ENCODE measurements at regions not wholly inside any gene's neighbourhood (a gene's known extent, or its start where the extent isn't known, plus 50 kb on each side); places are given as distances from the start of the nearest gene placed in this dataset.
"Not testable (repeated sequence)": the region's sequence is repeated elsewhere in the genome, so short reads cannot be mapped to it uniquely, and the experiment has no call there.

DNA sequence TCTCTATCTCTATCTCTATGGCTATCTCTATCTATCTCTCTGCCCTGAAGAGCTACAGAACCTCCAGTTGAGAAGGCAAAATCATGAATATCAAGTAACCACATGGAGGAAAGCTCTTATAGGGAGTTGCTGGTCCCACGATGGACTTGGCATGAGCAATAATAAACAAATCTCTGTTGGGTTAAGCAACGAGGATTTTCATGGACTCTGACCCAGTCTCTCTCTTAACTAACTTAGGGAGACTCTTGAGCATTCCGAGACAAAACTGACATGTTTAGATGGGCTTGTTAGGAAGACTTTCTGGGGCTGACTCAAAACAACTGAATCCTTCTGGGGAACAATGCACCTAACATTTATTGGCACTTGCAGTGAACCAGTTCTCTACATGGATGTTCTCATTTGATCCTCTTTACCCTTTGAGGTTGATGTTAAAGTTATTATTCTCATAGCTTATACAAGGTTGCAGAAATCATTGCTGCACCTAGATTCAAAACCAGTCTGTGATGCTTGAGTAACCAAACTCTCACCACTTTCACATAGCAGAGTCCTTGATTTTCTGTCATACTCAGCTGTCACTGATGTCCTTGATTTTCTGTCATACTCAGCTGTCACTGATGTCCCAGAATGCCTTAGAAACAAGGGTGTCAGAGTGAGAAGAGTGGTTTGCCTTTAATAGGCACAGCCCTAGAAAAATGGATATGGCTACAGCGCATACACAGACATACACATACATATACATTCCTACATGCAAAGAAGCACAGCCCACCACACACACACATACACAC is 354.6 kb upstream of the MAF start:
- H3K4me3 ChIP-seq (ENCODE audit: low read depth, low read length): no peak overlapping the region

DNA sequence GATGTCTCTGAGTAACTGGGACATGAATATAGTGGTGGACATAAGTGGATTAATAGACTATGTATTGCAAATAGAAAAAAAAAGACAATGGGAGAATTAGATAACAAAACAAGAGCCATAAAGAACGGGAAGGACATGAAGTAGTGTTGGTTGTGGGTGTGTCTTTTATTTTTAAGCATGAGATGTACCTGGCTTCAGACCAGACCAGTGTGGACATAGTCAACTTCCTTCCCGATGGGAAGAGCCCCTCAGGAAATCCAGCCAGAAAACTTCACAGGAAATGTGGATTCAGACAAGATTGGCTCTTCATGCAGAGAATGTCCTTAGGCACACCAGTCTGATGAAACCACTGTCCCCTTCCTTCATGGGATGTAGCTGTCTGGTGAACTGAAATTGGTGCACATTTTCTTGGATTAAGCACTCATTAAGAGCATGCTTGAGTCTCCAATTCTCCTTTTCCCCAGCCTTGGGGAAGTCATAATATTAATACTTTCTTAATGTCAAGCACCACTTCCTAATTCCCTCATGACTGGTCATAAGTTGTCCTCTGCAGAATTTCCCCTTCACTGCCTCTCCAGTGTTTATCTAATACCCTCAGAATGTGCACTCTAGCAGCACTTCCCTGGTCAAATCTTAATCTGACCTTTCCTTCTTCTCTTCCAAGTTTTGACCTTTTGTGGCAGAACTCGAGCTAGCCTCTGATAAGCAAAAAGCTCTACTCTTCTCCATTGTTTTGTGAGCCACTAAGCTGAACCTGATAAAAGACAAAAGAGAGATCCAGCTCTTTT is 350.6 kb upstream of the MAF start:
- H3K4me3 ChIP-seq (ENCODE audit: low read depth, low read length): no peak overlapping the region

DNA sequence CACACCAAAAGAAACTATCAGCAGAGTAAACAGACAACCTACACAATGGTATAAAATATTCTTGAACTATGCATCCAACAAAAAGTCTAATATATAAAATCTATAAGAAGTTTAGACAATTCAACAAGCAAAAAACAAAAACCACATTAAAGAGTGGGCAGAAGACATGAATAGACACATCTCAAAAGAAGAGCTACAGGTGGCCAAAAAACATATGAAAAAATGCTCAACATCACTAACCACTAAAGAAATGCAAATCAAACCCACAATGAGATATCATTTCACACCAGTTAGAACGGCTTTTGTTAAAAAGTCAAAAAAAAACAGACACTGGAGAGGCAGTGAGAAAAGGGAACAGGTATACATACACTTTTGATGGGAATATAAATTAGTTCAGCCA is 348.9 kb upstream of the MAF start:
- no peak overlapping the region for H3K4me3 ChIP-seq (ENCODE audit: low read depth, low read length)

DNA sequence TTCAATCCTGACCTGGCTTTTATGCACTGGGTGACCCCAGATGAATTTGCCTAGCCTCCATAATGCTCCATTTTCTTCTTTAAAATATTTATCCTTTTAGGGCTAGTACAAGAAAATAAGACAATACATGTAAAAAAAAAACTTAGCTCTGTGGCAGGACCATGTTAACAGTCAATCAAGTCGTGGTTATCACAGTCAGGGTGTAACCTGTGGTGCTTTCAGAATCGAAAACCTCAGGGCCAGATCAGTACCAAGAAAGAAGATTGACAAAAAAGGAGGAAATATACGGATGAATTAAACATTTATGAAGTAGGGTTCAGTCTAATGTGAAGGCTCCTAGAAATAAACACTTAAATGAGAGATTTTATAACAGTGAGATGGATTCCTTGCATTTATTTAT is 347.2 kb upstream of the MAF start:
- no peak overlapping the region for H3K4me3 ChIP-seq (ENCODE audit: low read depth, low read length)

DNA sequence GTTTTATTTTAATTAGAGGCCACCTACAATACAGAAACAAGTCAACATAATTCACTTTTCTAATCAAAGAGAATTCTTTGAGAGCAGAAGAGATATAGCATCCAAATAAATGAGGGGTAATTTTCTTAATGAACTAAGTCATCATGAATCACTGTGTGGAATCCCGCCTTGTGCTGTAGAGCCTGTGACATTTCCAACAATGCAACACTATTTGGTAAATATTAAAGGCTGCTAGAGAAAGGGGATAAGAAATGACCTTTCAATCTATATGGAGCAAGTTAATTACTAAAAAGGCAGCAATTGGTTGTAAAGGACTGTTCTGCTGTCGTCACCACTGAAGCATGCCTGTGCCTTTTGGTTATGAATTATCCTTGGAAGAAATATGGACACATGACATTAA is 345.7 kb upstream of the MAF start:
- H3K4me3 ChIP-seq (ENCODE audit: low read depth, low read length): no peak overlapping the region

DNA sequence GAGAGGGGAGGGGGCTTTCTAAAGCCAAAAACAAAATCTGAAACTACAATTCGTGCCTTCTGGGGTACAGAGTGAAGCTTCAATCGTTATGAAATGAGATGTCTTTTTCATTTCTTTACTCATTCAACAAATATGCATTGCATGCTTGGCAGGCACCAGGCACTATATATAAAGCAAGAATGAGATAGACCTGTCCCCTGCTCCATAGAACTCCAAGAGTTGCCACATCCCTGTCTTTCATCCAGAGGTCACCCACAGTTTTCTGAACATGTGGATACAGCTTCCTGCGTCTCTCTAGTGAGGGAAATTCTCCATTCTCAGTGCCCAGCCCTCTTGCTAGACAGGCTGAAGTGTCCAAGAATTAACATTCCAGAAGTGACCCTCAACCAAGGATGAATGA is 343.2 kb upstream of the MAF start:
- no peak overlapping the region for H3K4me3 ChIP-seq (ENCODE audit: low read depth, low read length)

DNA sequence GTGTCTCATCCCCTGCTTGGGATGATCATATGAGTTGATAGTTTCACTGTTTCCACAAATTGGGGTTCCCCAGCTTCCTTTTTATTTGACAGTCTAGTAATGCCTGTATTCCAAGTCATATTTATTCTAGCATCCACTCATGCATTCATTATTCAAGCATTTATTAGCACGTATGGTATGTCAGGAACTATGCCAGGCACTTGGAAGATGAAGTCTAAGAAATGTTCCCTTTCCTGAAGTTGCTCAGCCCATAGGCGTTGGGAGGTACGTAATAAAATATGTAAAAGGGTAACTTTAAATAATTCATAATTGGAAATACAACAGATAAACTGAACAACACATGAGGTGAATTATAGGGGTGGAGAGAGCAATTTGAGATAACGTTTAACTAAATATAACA is 338.0 kb upstream of the MAF start:
- H3K4me3 ChIP-seq (ENCODE audit: low read depth, low read length): no peak overlapping the region

DNA sequence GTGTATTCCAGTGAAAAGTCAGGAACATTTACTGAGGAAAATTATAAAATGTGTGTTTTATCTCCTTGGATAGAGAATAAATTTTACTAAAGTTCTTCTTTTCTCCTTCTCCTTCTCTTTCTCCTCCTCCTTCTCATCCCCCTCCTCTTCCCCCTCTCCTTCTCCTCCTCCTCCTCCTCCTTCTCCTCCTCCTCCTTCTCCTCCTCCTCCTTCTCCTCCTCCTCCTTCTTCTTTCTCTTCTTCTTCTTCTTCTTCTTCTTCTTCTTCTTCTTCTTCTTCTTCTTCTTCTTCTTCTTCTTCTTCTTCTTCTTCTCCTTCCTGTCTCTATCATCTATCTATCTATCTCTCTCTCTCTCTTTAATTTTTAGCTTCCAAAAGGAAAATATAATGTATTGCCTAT is 337.1 kb upstream of the MAF start:
- not testable (repeated sequence) for H3K4me3 ChIP-seq (ENCODE audit: low read depth, low read length)

DNA sequence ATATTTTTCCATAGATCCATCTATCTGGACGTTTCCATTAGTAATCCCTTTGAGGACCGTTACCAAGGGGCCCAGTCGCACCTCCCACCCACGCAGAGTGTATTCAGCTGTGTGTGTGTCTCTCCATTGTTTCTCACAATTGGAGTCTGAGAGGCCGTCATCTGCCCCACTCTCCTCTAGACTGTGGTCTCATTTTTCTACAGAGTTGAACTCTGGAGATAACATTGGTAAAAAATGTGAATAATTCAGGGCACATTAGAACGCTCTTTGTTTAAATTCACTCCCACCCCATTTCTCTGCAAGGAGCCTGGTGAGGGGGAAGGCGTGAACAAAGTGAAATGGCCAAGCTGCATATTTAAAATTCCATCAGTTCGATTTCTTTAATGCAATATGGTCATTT is 333.1 kb upstream of the MAF start:
- H3K4me3 ChIP-seq (ENCODE audit: low read depth, low read length): no peak overlapping the region

DNA sequence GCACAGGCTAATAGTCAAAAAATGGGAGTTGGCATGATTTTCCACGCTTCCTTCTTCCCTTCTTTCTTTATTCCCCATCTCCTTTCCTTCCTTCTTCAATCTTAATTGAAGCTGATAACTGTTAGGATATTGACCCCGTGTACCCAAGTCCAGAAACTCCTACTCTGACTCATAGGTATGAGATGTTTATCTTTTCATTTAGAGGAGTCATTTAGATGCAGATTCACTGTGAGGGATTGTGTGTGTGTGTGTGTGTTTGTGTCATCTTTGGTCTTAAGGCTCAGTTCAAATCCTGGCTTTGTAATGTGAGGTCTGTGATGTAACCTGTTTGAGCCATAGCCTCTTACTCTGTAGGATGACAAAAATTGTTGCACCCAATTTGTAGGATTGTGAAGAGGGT is 332.0 kb upstream of the MAF start:
- H3K4me3 ChIP-seq (ENCODE audit: low read depth, low read length): no peak overlapping the region

DNA sequence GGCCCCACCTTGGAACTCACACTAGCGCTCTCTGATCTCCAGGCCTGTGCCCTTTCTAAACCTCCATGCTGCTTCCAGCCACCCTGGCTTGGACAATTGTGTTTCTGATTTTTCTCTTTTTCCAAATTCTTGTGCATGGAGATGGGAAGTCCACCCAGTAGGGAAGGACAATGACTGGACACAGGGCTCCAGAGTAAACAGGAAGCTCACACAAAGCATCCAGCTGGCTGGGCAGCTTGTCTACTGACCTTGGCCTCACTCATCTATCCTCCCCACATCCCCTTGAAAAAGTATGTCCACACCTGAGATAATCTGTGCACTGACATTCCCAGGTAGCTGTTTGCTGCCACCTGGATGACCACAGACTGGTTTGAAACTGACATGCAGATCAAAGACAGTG is 331.2 kb upstream of the MAF start:
- no peak overlapping the region for H3K4me3 ChIP-seq (ENCODE audit: low read depth, low read length)

DNA sequence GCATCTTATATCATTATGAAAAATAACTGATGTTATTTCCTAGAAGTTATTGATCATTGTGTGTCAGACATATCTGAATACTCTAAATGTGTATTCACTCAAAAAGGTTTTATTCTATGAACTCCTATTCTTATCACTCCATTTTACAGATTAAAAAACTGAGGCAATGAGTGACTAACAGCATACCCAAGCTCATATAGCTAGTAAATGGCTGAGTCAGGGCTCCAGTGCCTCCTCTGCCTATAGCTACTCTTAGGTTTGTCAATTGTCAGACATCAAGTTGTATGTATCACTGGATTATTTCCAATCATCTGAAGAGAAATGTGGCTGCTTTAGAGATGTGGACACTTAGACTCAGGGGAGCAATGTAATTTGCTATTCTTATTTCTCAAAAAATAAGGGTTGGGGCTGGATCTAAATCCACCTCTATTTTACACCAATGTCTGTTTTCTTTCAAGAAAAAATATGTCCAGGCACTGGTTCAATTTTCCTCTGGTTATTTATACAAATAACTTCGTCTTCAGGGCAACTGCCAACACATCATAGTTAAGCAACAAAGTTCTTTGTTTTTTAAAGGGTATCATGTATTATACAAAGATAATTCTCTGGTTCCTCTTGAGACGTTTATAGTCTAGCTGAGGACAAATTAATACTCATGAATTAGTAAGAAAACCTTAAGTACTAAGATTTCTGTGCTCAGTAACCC is 328.9 kb upstream of the MAF start:
- no peak overlapping the region for H3K4me3 ChIP-seq (ENCODE audit: low read depth, low read length)

DNA sequence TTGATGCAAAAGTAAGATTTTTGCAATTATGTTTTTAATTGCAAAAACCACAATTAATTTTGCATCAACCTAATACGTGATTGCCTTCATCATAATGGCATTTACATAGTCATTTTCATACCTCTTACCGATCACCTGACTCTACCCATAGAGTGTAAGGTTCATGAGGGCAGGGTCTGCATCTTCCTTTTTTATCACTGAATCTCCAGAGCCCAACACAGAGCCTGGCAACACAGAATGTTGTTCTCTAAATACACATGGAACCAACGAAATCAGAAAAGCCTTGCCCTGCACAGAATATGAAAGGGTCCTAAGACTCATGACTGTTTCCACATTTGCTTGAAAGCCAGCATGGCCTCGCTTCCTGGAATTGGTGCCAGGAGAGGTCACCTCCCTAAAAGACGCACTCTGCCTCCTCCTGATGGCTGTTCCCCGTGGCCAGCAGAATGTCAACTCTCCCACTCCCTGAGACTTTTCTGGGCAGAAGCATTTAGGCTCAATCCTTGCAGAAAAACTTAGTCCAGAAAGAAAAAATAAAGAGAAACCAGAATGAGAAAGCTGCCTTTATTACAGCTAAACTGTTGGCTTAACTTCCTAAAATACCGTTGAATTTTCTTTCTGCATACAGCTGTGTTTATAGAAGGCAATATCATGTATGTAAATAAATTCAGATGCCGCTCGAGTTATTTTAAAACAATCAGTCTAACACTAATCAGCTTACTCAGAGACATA is 327.8 kb upstream of the MAF start:
- no peak overlapping the region for H3K4me3 ChIP-seq (ENCODE audit: low read depth, low read length)

DNA sequence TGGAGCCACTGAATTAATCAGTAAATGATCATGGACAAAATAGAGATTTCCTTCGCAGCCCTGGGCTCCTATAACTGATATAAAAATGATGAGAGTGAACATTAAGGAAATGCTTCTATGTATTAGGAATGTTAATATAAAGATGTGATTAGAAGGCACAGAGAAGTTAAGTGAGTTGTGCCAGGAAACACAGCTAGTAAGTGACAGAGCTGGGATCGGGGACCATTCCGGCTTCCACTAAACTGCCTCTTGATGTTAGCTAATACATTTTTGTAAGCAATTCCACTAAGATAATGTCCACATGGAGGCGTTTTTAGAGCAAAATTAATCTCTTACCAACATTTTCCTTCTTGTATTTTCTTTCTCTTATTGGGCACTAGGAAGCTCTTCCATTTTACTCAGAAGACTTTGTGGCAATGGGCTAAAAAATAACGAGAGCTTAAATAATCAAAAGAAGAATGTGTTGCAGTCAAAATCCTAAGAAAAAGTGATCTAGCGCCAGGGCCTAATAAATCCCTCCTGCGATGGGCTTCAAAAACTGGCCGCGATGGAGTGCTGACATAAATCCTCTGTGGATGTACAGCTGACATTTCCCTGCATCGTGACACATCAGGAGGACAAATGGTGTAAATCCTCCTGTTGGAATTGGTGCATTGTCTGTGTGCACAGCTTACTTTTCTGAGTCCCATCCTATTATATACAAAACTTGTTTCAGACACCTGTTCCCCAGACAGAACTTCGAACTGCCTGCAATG is 326.1 kb upstream of the MAF start:
- no peak overlapping the region for H3K4me3 ChIP-seq (ENCODE audit: low read depth, low read length)

DNA sequence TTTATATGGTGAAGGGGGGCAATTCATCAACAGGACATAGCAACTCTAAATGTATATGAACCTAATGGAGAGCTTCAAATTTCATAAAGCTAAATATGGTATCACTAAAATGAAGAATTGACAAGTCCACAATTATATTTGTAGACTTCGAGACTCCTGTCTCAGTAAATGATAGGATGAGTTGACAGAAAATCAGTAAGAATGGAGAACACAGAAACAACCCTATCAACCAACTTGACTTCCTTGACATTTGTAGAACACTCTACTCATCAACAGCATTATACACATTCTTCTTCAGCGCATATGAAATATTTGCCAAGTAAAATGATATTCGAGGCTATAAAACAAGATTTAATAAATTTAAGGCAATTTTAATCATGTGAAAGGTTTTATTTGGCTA is 322.9 kb upstream of the MAF start:
- H3K4me3 ChIP-seq (ENCODE audit: low read depth, low read length): no peak overlapping the region

DNA sequence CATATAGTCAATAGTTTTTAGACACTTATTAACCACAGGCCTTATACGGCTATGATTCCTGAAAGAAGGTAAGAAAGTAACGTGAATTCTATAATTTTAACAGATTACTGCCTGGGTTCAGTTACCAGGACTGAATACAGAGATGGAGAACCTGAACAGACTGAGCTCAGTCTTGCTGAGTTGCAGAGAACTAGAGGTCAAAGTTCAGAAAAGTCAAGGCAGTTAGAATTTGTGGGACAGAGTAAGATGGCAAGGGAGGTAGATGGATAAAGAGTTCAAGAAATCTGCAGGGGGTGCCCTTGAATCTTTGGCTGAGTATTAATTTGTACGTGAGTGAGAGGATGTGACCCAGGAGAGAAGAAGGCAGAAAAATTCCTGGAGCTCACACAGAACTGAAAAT is 320.1 kb upstream of the MAF start:
- no peak overlapping the region for H3K4me3 ChIP-seq (ENCODE audit: low read depth, low read length)

DNA sequence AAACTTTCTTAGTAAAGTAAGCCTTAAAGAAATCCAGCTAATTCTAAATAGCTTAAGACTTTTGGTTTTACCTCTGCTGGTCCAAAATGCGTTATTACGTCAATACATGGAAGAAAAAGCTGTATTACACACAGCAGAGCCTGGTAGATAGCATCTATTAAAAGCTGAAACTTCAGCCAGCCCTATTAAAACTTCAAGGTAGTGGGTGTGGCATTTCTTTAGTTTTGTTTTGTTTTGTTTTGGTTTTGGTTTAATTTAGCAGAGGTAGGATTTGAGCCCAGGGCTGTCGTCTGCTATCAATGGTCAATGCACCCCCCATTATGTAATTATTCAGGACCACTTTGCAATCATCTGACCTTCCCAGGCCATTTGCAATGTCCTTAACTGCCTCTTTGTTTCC is 318.4 kb upstream of the MAF start:
- H3K4me3 ChIP-seq (ENCODE audit: low read depth, low read length): no peak overlapping the region

DNA sequence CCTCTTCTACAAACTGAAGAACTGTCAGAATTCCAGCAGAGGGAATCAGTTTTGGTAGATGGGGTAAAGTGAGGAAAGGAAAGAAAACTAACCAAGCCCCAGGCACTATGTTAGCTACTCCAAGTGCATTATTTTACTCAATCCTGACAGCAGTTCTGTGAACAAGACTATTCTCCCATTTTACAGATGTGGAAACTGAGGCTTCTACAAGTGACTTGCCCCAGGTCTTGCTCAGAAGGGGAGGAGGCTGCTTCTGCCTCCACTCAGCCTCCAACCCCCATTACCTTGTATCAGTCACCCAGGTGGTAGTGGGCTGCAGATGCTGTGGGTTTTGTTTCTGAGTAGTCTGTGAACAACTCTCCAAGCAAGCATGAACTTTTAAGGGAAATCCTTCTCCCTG is 315.2 kb upstream of the MAF start:
- H3K4me3 ChIP-seq (ENCODE audit: low read depth, low read length): no peak overlapping the region

DNA sequence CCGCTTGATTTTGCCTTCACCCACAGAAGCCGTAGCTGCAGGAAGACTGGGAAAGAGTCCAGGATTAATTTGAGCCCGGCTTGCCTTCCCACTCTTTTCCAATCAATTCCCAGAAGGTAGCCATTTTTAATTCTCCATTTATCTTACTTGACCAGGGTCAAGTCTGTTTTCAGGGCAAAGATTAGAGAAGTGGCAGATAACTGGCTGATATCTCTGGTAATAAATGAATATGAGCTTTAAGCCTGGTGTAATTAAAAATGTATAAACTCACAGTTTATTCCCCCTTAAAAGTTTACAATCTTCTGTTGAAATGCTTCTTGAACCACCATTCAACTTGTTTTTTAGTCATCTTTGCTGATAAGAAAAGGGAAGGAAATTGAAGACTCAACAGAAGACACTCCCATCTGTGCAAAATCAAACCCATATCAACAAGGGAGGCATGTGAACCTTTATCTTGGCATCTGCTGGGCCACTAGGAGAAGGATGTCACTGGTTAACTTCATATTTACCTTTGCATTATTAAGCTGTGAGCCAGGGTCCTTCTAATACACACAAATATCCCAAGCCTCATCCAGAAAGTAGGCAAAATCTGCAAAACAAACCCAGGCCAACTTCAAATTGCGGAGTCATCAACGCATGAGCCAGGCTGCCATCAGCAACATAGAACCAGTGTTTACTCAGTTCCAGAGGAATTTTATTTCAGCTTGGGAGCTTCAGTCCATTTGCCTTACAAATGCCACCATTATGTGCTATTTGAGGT is 314.6 kb upstream of the MAF start:
- no peak overlapping the region for H3K4me3 ChIP-seq (ENCODE audit: low read depth, low read length)
